ENCODE measurements at regions not wholly inside any gene's neighbourhood (a gene's known extent, or its start where the extent isn't known, plus 50 kb on each side); places are given as distances from the start of the nearest gene placed in this dataset.
"Not testable (repeated sequence)": the region's sequence is repeated elsewhere in the genome, so short reads cannot be mapped to it uniquely, and the experiment has no call there.

DNA sequence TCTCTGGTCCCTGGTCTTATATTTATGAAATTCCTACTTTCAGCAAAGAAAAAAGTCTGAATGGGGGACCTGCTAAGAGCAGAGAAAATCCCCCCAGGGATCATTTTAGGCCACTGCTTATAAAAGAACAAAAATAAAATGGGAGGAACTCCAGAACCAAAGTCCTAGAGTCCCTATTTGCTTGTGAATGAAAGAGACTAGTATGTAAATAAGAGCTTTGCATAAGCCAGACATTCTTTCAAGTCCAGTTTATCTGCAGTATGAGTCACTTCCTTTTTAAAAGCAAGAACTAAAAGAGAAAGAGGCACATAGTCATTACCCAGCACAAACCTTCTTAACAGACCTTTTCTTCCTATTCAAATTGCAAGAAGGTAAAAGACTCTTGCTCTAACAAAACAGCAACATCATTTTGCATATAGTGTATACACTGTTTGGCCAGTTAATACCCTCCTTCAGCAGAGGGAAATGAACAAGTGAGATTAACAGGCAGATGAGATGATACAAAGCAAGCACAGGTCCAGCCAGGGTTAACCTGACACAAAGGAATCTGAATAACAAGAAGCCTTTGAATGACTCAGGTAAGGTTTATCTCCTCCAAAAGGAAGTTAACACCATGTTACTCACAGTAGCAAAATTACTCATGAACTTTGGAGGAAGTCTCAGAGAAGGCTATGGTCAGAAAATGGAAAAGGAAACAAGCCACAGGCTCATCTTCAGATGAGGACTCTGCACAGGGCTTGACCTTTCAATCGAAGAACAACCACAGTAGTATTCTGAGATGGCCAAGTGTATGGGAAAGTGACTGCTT is 87.3 kb downstream of the PHLDA1 start:
- Mint-ChIP-seq H3K27me3 (no peaks in the 10 kb centered on the region), H3K4me1 (peaks cover 18% of the 10 kb centered on the region), H3K4me3 (peak overlapping the region; percentile 56), H3K9me3 (no peaks in the 10 kb centered on the region), H3K27ac (peak overlapping the region; percentile 83), H3K36me3 (ENCODE audit: low read depth) (no peaks in the 10 kb centered on the region)
- intact Hi-C loops (cut with micrococcal nuclease) = loop anchor here (1.0 kb wide), 3 partner anchors 10 to 87 kb away; partner anchors contain the start of gene PHLDA1
- TF ChIP-seq, protein P1, sequence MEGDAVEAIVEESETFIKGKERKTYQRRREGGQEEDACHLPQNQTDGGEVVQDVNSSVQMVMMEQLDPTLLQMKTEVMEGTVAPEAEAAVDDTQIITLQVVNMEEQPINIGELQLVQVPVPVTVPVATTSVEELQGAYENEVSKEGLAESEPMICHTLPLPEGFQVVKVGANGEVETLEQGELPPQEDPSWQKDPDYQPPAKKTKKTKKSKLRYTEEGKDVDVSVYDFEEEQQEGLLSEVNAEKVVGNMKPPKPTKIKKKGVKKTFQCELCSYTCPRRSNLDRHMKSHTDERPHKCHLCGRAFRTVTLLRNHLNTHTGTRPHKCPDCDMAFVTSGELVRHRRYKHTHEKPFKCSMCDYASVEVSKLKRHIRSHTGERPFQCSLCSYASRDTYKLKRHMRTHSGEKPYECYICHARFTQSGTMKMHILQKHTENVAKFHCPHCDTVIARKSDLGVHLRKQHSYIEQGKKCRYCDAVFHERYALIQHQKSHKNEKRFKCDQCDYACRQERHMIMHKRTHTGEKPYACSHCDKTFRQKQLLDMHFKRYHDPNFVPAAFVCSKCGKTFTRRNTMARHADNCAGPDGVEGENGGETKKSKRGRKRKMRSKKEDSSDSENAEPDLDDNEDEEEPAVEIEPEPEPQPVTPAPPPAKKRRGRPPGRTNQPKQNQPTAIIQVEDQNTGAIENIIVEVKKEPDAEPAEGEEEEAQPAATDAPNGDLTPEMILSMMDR (IDR thresholded peaks at IDR 0.05) = no peak
- DNase-seq (no peak), ATAC-seq (ENCODE audit: low read depth) (peak; percentile 88)
- ChIA-PET POLR2A (interaction anchor here (0.9 to 1.3 kb wide), 2 partner anchors 34 to 87 kb away, joined by 3 to 6 read pairs; partner anchors contain the start of gene PHLDA1), CTCF (interaction anchor here (0.9 to 1.0 kb wide), 2 partner anchors 13 to 92 kb away, joined by 3 read pairs; no protein-coding TSS in a partner anchor)

DNA sequence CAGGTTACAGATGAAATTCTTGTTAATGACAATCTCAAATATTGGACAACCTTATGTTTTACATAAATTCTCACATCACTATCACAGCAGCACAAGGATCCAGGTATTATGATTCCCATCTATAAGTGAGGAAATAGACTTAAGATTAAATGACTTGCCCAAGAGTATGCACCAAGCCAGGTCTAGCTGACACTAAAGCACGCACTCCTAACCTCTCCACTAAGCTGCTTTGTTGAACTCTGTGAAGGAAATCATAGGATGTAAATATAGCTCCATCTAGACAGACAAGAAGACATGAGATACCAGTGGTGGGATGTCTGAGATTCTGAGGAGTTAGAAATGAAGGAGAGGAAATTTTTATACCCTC is 87.9 kb downstream of the PHLDA1 start:
- CTCF ChIA-PET = interaction anchor here (1.0 kb wide), 1 partner anchor 12 kb away, joined by 3 read pairs; no protein-coding TSS in a partner anchor
- no peaks in the 10 kb centered on the region for H3K27me3 Mint-ChIP-seq
- no peak for DNase-seq
- peaks cover 18% of the 10 kb centered on the region for H3K4me1 Mint-ChIP-seq
- TF ChIP-seq, protein P1 (IDR thresholded peaks at IDR 0.05) = no peak
- H3K4me3 Mint-ChIP-seq = no peak overlapping the region
- intact Hi-C loops (cut with micrococcal nuclease) = loop anchor here (1.0 kb wide), 3 partner anchors 9 to 88 kb away; partner anchors contain the start of gene PHLDA1
- ATAC-seq (ENCODE audit: low read depth) = no peak
- POLR2A ChIA-PET = interaction anchor here (0.9 to 1.3 kb wide), 2 partner anchors 34 to 87 kb away, joined by 3 to 6 read pairs; partner anchors contain the start of gene PHLDA1
- no peaks in the 10 kb centered on the region for H3K9me3 Mint-ChIP-seq
- peak overlapping the region; percentile 83 for H3K27ac Mint-ChIP-seq
- H3K36me3 Mint-ChIP-seq (ENCODE audit: low read depth) = no peaks in the 10 kb centered on the region

DNA sequence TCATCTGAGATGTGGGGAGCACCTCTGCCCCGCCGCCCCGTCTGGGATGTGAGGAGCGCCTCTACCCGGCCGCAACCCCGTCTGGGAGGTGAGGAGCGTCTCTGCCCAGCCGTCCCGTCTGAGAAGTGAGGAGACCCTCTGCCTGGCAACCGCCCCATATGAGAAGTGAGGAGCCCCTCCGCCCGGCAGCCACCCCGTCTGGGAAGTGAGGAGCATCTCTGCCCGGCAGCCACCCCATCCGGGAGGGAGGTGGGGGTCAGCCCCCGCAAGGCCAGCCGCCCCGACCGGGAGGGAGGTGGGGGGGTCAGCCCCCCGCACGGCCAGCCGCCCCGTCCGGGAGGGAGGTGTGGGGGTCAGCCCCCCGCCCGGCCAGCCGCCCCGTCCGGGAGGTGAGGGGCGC is 89.9 kb downstream of the PHLDA1 start:
- CTCF ChIA-PET; ATAC-seq (ENCODE audit: low read depth); H3K36me3 Mint-ChIP-seq (ENCODE audit: low read depth); H3K27ac Mint-ChIP-seq; intact Hi-C loops (cut with micrococcal nuclease); DNase-seq; H3K9me3 Mint-ChIP-seq; H3K4me3 Mint-ChIP-seq; H3K27me3 Mint-ChIP-seq; POLR2A ChIA-PET: not testable (repeated sequence)
- H3K4me1 Mint-ChIP-seq = peaks cover 18% of the 10 kb centered on the region

DNA sequence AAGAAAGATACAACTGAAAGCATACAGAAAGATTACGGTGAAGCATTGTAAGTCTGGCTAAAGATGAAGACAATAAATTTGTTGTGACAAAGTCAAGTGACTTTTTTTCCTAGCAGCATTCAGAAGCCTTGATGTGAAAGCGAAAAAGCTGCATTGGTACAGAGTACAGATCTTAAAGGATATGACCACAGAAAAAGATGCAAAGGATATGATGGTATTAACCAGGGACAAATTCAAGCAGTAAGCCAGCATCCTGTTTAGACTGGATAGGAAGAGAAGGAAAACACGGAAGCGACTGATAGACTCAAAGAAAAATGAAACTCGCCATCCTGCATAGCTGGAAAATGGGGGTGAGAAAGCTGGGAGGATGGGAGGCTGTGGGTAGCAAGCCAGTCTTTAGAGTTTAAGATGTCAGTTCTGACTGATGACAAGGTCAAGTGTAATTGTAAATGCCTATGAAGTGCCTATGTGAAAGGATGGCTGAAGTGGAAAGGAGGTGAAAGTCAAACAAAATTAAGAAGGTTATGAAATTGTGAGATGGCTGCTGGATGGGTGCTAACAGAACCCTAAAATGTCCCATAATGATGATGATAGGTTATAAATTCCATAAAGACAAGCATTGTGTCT is 92.4 kb downstream of the PHLDA1 start:
- Mint-ChIP-seq H3K36me3 (ENCODE audit: low read depth) (no peaks in the 10 kb centered on the region), H3K27ac (no peak overlapping the region), H3K9me3 (no peaks in the 10 kb centered on the region), H3K27me3 (peaks cover 4% of the 10 kb centered on the region), H3K4me1 (peaks cover 12% of the 10 kb centered on the region), H3K4me3 (no peak overlapping the region)
- intact Hi-C loops (cut with micrococcal nuclease) = loop anchor here (5.0 kb wide), 1 partner anchor 297 kb away; no protein-coding TSS in a partner anchor
- CTCF ChIA-PET = no interaction called here
- no peak for ATAC-seq (ENCODE audit: low read depth)
- no peak for DNase-seq
- TF ChIP-seq, protein P1 (IDR thresholded peaks at IDR 0.05) = no peak
- POLR2A ChIA-PET = no interaction called here

DNA sequence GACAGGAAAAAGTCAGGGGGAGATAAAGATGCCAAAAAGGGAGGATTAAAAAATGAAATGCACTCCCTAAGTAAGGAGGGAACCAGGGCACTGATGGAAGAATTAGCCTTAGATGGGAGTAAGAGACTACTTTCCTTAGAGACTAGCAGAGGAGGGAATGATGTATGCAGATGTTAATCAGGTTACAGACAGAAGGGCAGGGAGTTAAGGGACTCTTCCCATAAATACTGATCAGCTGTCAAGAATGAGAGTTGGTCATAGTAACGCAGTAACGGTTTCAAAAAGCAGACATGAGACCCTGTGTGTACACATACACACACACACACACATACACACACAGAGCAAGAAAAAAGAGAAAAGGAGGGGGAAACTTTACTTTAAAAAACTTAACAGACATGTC is 93.4 kb downstream of the PHLDA1 start:
- Mint-ChIP-seq H3K27me3 (peaks cover 5% of the 10 kb centered on the region), H3K4me1 (peaks cover 5% of the 10 kb centered on the region), H3K9me3 (no peaks in the 10 kb centered on the region), H3K27ac (no peak overlapping the region), H3K36me3 (ENCODE audit: low read depth) (no peaks in the 10 kb centered on the region), H3K4me3 (no peak overlapping the region)
- ChIA-PET POLR2A (no interaction called here), CTCF (no interaction called here)
- ATAC-seq (ENCODE audit: low read depth) (no peak), DNase-seq (no peak)
- intact Hi-C loops (cut with micrococcal nuclease) = loop anchor here (5.0 kb wide), 1 partner anchor 296 kb away; no protein-coding TSS in a partner anchor
- TF ChIP-seq, protein P1 (IDR thresholded peaks at IDR 0.05) = no peak
